HEK293 (cell line): ENCODE measurements at regions not wholly inside any gene's neighbourhood (a gene's known extent, or its start where the extent isn't known, plus 50 kb on each side); places are given as distances from the start of the nearest gene placed in this dataset.

Experiments used
- TCF7L2 ChIP-seq: IDR thresholded peaks from 2 replicates; pipeline ENCODE4 v1.6.1; 2011; ENCODE audit warnings: low read depth, mild to moderate bottlenecking, inconsistent platforms, low read length, moderate library complexity, borderline replicate concordance
- ZNF266 ChIP-seq: fragments of 450-650 bp; formaldehyde crosslinking; IDR thresholded peaks from 2 replicates; pipeline ENCODE4 v1.5.1; 2016; ENCODE audit warnings: missing biosample characterization, missing genetic modification characterization, low read depth
- ZNF423 ChIP-seq: fragments of 450-650 bp; formaldehyde crosslinking; IDR thresholded peaks from 2 replicates; pipeline ENCODE4 v1.5.1; 2016; ENCODE audit warnings: missing biosample characterization, missing genetic modification characterization
- ZNF560 ChIP-seq: fragments of 450-650 bp; formaldehyde crosslinking; IDR thresholded peaks from 2 replicates; pipeline ENCODE4 v1.5.1; 2017; ENCODE audit warnings: missing biosample characterization, missing genetic modification characterization, borderline replicate concordance
- ZNF830 ChIP-seq: fragments of 450-650 bp; IDR thresholded peaks from 2 replicates; pipeline ENCODE4 v1.5.0; 2018; ENCODE audit warnings: missing biosample characterization, missing genetic modification characterization, low read depth, mild to moderate bottlenecking, moderate library complexity
- TF ChIP-seq, protein P1 (sequence below): fragments of 450-650 bp; formaldehyde crosslinking; IDR thresholded peaks from 2 replicates; pipeline ENCODE4 v1.5.1; 2016; ENCODE audit warnings: missing biosample characterization, missing genetic modification characterization
- TF ChIP-seq, protein P2 (sequence below): fragments of 450-650 bp; formaldehyde crosslinking; IDR thresholded peaks from 2 replicates; pipeline ENCODE4 v1.5.0; 2017; ENCODE audit warnings: missing biosample characterization, missing genetic modification characterization, borderline replicate concordance

DNA sequence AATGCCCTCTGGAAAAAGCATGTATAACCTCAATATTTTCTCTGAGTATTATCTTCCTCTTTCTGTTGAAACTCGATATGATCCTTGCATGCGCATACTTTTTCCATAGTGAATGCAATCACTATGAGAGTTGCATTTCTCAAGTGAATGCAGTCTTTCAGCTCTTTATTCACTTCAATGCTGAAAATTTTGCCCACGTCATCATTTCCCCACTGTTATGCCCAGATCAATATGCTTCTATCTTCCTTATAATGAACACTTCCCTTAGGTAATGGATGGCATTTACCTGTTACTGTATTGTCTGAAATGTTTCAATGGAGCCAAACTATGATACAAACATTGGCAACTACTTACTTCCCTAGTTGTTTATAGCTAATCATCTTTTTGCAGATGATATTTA, 866.6 kb upstream of the SLITRK6 start:
- TF ChIP-seq, protein P1, sequence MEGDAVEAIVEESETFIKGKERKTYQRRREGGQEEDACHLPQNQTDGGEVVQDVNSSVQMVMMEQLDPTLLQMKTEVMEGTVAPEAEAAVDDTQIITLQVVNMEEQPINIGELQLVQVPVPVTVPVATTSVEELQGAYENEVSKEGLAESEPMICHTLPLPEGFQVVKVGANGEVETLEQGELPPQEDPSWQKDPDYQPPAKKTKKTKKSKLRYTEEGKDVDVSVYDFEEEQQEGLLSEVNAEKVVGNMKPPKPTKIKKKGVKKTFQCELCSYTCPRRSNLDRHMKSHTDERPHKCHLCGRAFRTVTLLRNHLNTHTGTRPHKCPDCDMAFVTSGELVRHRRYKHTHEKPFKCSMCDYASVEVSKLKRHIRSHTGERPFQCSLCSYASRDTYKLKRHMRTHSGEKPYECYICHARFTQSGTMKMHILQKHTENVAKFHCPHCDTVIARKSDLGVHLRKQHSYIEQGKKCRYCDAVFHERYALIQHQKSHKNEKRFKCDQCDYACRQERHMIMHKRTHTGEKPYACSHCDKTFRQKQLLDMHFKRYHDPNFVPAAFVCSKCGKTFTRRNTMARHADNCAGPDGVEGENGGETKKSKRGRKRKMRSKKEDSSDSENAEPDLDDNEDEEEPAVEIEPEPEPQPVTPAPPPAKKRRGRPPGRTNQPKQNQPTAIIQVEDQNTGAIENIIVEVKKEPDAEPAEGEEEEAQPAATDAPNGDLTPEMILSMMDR (tag by site-specific recombination), result no peak
- no peak for TF ChIP-seq ZNF560 (tag by site-specific recombination)
- TF ChIP-seq, protein P2, sequence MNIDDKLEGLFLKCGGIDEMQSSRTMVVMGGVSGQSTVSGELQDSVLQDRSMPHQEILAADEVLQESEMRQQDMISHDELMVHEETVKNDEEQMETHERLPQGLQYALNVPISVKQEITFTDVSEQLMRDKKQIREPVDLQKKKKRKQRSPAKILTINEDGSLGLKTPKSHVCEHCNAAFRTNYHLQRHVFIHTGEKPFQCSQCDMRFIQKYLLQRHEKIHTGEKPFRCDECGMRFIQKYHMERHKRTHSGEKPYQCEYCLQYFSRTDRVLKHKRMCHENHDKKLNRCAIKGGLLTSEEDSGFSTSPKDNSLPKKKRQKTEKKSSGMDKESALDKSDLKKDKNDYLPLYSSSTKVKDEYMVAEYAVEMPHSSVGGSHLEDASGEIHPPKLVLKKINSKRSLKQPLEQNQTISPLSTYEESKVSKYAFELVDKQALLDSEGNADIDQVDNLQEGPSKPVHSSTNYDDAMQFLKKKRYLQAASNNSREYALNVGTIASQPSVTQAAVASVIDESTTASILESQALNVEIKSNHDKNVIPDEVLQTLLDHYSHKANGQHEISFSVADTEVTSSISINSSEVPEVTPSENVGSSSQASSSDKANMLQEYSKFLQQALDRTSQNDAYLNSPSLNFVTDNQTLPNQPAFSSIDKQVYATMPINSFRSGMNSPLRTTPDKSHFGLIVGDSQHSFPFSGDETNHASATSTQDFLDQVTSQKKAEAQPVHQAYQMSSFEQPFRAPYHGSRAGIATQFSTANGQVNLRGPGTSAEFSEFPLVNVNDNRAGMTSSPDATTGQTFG (tag by site-specific recombination), result no peak
- TF ChIP-seq ZNF266, result no peak
- no peak for TF ChIP-seq ZNF830 (tag by site-specific recombination)
- no peak for TF ChIP-seq TCF7L2
- no peak for TF ChIP-seq ZNF423
